D341Med (cell line): ENCODE measurements at regions not wholly inside any gene's neighbourhood (a gene's known extent, or its start where the extent isn't known, plus 50 kb on each side); places are given as distances from the start of the nearest gene placed in this dataset.

Experiments
- DNase-seq: peaks from one replicate; pipeline ENCODE4 v3.0.0; 2012; ENCODE audit warnings: low spot score

DNA sequence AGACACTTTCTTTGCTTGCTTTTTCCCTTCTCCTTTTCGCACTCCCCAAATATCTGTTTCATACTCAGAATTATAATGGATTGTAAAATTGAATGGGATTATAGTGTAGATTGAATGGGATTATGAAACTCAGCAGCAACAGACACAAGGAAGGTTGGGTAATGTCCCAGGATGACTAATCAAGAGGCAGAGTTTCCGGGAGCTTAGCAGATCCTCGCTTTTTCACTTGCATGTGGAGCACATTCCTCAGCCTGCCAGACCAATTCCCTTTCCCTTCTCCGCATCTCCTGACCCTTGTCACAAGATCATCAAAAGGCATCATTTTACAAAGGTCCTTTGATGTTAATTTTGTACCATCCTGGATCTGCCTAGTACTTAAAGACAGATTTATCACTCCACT, 55.1 kb upstream of the SLC1A1 start:
- no peak for DNase-seq

DNA sequence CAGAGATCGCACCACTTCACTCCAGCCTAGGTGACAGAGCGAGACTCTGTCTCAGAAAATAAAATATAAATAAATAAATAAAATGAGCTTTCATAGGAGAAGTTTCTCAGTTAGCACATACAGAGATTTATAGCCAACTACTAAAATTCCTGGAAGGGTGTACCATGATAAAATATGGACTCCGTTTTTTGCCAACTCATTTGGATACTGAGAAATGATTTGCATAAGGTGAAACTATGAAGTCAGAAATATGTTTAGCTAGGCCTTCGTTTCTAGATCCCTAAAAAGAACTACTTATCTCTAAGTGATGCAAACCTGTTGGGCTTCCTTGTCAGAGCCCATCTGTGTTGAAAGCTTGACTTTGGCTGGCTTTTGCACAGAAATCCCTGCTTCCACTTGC, 56.9 kb upstream of the SLC1A1 start:
- no peak for DNase-seq

DNA sequence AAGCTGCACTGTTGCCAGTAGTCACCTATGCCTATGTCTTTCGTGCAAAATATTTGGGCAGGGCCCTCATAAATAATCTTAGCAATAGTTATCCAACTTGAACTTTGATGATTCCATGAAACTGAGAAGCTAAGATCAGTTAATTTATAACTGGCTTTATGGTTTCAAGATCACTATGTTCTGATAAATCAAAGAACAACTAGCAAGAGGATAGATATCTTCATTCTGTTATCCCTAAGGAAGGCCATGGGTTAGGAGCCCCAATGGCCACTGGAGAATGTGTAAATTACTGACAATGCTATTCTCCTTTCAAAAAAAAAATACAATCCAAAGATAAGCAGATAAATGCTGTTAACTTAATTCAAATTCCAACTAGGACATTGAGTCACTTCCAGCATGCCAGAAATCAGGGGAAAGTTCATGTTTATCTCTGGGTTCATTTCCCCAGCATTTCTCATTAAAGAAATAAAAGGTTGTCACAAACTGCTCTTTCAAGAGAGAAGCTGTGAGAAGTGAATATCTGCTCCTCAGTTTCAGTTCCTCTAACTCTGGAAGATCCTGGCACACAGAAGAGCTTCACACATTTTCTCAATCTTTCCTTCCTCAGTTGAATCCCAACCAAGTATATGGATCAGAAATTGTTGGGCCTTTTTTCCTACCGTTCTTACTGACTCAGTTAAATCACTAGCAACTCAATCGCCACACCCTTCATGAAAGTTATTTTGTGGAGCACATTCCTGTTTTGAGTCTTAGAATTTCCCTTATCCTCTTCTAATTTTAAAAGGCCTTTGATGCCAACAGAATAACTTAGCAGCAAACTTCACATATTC, 59.6 kb upstream of the SLC1A1 start:
- no peak for DNase-seq

DNA sequence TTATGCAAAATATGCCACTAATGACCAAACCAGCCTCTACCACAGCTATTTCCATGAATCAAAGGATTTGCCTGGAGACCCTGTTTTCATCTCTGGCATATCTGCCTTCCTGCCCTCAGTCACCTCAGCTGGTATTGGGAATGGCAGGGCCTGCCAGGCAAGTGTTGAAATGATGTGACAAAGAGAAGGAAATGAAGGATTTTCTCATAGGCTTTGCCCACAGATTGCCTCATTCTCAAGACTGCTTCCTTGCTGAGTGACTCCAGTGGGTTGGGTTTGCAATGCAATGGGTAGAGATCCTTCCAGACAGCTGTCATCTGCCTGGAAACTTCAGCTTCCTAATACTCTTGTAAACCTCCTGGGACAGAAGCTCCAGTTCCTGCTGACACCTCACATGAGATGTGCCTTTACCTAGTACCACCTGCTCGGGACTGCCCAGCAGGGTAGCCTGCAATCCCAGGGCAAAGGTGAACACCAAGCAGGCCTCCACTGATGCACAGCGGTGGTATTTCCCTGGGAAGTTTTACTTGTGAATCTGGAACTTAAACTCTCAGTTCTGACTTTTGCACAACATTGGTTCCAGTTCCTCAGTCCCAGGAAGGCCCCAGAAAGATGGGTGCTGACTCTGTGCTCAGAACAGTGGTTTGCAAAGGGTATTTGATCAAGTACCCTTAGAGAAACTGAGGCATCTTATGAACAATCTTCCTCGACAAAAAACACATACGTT, 64.8 kb upstream of the SLC1A1 start:
- no peak for DNase-seq

DNA sequence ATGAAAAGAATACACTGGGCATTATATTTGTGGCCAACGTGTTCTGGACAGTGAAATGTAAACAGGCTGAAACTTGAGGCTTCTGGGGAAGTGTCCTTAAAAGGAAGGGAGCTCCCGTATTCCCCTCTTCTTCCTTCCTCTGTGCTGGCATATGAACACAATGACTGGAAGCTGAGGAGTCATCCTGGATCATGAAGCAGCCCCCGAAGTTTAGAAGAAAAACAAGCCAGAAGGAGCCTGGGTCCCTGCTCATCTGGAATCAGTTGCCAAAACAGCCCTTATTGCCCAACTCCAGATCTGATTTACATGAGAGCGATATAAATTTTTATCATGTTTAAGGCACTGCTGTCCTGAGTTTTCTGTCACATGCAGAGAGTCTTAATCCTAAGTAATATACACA, 65.4 kb upstream of the SLC1A1 start:
- DNase-seq = no peak

DNA sequence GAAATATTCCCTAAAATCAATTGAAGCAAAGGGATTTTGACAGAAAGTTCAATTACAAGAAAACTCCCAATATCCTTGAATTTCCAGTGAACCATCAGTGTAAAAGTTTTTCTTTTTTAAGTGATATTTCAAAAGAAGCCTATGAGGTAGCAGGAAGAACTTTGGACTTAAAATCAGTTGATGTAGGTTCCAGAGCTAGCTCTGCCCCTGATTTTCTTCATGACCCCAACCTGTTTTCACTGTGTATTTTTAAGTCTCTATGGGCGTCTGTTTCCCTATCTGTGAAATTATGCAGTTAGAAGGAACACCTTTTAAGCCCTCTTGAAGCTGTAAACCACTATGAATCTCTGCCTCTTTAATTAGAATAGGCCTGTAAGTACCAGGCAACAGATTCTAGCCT, 66.2 kb upstream of the SLC1A1 start:
- DNase-seq = no peak

DNA sequence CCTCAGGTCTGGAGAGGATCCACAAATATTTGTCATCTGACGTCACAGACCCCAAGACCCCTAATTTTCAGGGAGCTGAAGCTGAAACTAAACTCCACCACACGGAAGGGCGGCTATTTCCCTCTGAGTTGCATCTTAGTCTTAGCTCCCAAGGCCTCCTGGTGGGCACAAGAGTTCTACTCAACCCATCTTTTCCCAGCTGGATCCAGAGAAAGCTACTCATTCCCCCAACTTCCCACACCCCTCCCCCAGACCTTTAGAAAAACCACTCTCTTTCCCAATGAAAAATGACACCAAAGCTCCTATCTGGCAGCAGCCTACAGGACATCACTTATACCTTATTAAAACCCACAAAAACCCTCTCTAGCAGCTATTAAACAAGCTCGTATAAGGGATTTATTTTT, 67.1 kb upstream of the SLC1A1 start:
- DNase-seq = no peak

DNA sequence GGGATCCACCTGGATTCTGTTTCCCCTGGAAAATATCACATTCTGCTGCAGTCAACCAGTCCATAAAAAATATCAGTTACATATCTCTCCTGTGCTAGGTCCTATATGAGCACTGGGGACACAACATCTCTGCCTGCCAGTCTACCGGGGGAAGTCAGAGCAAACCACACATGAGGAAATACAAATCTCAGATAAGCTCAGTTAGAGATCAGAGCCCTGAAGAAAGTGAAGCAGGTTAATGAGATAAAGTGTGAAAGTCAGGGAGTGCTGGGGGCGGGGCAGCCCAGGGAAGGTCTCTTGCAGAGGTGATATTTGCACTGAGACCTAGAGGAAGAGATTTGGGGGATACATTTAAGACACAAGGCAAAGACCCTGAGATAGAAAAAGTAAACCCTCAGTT, 67.8 kb upstream of the SLC1A1 start:
- no peak for DNase-seq

DNA sequence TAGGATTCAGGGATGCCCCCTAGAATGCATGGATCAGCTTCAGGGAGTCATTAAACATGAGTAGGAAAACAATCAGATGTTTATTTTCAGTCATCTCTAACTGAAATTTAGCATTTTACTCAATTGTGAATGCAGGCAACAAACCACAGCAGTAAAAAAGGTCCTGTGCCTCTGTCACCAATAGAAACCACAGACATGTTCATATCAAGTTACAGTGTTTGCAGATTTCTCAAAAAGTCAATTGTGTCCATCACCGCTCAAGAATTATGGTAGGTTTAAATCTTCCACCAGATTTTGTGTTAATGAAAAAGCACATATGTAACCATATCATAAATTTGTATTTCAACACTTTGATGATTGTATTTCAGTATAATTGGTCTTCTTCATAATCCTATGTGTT, 68.4 kb upstream of the SLC1A1 start:
- no peak for DNase-seq

DNA sequence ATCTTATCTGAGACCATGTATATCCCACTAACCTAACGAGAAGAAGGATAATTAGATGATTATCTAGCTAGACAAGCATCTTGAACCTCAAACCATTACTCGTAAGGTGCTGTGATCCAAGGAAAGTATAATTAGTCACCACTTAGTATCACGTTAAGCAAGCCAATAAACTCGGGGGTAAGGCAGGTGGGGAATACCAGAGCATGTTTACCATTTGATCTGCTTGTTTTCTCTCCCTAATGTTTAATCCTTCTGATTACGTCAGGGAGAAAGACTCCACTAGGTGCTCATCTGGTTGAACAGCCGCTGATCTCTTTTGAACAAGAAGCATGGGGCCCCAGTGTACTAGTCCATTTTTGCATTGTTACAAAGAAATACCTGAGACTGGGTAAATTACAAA, 69.9 kb upstream of the SLC1A1 start:
- DNase-seq = no peak

DNA sequence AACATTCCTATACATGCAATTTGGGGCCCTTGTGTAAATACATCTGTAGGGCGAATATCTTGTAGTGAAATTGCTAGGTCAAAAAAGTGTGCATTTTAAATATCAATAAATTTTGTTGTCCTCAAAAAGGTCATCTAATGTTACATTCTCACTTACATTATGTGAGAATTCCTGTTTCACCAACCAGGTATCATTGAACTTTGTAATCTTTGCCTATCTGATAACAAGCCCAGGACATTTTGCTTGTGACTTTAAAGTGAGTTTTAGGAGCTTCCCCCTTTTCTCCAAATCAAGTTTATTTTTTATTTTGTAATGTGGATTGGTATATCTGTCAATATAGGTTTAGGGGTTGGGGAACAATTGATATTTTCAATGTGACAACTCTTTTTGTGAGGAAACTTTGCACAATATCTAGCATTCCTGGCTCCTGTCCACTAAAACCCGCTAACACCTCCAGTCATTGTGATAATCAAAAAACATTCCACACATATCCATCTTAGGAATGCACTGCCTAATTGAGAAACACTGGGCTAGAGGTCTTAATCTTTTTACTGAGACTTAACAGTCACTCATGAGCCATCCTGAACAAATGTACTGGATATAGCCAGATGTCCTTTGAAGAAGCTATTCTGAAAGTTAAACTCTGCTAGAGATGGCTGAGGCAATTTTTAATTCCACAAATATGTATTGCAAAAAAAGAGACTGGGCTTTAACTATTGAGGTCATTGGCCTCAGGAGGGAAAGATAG, 72.5 kb upstream of the SLC1A1 start:
- no peak for DNase-seq

DNA sequence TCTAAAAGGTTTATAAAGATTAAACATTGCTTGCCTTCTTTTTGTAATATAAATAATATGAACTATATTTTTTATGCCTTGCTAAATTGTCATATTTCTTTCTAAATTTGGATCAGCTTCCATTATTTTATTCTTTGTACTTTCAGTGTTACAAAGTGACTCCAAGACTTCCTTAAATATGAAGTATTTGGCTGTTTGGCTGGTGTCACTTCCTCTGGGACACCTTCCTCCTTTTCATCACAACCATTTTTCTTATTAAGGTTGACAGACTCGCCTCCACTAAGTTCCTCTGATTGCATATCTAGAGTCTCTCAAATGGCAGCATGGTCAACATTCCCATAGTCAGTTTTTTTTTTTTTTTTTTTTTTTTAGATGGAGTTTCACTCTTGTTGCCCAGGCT, 73.8 kb upstream of the SLC1A1 start:
- no peak for DNase-seq

DNA sequence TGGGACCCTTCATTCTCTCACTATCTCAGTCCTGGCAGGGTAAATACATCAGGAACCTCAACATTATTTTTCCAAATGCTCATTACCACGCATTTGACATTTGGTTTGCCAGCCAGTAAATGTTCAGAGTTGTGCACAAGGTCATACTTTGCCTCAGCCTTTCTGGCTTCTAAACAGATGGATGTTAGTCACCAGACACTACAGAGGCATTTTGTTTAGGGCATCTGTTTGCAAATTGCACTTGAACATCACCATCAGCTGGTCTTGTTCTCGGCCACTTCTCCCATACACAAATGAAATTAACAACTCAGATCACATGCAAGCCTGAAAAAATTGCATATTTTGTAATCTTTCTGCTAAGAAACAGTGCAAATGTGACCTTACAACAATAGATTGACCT, 75.0 kb upstream of the SLC1A1 start:
- no peak for DNase-seq

DNA sequence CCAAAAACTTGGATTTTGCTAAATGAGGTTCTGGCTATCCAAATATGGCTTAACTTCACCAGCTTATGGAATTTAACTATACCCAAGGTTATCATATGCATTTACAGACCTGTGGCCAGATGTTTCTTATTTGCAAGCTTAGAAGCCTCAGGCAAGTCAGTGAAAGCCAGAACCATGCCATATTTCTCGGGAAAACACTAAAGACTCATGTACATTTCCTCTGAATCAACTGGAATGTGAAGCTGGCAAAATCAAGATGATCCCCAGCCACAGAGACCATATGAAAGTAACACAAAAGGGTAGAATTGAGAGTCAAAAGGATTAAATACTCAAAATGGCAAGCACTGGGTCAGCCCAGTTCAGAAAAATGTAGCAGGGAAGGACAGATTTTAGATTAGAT, 76.4 kb upstream of the SLC1A1 start:
- no peak for DNase-seq

DNA sequence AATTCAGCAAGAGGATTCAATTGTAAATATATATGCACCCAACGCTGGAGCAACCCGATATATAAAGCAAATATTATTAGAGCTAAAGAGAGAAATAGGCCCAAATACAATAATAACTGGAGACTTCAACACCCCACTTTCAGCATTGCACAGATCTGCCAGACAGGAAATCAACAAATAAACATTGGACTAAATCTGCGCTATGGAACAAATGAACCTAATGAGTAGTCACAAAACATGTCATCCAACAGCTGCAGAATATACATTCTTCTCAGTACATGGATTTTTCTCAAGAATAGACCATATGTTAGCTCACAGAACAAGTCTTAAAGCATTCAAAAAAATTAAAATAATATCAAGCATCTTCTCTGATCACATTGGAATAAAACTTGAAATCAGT, 86.1 kb upstream of the SLC1A1 start:
- no peak for DNase-seq

DNA sequence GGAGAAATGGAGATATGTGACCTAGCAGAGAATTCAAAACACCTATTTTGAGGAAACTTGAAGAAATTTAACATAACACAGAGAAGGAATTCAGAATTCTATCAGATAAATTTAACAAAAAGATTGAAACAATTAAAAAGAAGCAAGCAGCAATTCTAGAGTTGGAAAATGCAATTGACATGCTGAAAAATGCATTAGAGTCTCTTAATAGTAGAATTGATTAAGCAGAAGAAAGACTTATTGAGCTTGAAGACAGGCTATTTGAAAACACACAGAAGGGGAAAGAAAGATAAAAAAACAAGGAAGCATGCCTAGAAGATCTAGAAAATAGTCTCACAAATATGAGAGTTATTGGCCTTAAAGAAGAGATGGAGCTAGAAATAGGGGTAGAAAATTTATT, 87.8 kb upstream of the SLC1A1 start:
- no peak for DNase-seq

DNA sequence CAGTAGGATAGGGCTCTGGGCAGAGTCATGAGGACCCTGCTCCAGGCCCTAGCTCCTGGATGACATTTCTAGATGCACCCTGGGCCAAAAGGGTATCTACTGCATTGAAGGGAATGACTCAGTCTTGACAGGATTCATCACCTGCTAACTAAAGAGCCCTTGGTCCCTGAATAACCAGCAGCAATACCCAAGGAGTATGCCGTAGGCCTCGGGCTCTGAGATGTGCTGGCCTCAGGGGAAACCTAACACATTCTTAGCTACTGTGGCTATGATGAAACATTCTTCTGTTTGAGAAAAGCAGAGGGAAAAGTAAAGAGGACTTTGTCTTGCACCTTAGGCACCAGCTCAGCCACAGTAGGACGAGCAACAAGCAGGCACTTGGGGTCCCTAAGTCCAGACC, 89.5 kb upstream of the SLC1A1 start:
- DNase-seq = no peak

DNA sequence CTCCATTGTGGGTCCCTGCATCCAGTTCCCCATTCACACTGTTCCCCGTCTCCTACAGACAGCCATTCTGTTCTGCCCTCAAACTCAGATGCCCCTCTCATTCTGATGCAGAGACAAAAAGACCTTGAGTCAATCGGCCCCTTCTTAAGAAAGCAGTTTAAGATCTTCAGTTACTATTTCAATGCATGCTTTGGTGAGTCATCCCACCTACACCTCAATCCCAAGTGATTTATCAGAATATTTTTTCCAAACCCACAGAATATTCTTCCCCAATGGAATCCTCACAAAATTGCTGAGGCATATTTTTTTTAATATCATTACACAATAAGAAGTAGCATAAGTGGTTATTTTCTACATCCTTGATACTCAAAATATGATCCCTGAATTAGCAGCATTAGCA, 92.4 kb upstream of the SLC1A1 start:
- no peak for DNase-seq

DNA sequence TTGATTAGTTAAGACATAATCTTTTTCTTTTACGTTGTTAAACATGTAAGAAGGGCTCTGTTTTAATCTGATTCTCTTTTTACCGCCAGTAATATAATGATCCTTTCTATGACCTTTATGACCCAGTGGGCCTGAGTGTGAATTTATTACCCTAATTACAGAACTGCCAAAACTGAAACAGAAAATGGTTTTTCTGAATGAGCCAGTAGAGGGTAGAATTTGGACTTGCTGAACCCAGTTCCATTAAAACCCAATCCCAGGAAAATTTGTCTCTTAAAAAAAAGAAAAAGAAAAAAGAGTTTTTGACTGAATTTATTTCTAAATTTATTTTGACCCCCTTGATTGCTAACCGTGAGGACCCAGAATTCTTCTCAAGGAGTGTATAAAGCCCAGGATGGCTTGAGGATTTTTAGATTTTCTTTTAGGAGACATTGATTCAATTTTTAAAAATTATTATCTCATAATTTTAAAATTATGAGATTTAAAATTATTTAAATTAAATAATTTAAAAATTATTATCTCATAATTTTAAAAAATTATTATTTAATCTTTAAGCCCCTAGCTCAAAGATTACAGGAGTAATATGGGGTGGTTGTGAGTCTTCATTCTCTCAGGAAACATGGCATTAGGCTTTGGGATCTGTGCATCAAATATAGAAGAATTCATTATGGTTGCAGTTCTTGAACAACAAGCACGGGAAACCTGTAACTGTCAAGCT, 94.1 kb upstream of the GLIS3 start:
- no peak for DNase-seq

DNA sequence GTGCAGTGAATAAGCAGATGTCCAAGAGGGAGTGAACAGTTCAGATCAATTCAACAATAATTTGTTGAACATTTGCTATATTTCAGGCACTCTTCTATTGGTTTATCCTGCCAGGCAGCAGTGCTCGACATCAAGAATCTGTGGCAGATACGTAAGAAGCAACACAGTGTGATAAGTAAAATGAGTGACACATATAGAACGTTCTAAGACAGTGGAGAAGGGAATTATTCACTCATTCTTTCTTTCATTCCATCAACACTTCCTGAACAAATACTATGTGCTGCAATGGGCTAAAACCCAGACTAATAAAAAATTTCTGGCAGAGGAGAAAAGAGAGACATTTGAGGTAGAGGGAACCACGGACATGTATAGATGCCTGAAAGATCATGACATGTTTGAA, 89.9 kb upstream of the GLIS3 start:
- no peak for DNase-seq

DNA sequence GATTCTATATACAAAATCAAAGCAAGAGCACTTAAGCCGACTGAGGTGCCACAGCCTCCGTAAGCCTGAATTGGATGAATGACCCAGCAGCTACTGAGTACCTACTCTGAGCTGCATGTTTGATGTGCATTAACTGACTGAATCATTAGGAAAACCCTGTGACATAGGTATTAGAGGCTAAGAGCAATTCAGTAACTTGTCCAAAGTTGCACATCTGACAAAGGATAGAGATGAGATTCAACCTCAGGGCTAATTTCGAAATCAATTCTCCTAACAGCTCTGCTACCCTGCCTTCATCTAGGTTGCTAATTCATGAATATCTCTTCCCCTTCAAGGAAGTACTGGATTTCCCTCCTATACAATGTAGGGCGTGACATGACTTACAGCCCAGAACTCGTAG, 89.1 kb upstream of the GLIS3 start:
- DNase-seq = no peak

DNA sequence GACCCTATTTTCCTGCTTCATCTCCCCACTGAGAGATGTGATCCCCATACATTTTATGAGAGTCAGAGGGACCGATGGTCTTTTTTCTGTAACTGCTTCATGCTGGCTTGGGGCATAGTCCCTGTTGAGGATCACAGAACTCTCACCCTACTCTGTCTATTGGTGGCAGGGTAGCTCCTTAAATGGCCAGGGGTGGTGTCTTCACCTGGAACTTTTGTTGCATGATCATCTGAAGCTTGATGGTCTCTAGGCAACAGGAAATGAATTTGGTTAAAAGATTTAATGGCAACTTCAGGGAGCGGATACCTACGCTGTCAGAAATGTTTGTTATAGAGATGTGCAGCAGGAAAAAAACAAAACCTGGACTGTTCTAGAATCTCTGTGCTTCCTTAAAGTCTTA, 87.0 kb upstream of the GLIS3 start:
- DNase-seq = no peak

DNA sequence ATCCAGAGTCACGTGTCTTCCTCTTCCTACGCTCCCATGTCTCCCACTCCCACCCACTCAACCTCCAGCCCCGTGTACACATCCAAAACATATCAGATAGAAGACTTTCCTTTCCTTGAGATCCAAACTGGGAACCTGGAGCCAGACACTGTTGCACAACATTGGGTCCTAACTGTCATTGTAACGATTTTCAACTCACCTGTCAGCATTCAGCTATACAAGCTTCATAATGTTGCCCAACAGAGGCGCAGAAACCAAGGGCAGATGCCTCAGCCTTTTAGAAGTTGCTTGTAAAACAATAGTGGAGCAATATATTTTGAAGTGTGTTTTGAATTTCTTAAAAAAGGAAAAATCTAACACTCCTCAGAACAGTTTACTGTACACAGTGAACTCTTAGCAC, 84.9 kb upstream of the GLIS3 start:
- DNase-seq = no peak
